Kidney epithelial cell (primary cell): ENCODE measurements at regions not wholly inside any gene's neighbourhood (a gene's known extent, or its start where the extent isn't known, plus 50 kb on each side); places are given as distances from the start of the nearest gene placed in this dataset.

Source experiments
- DNase-seq: peaks from one replicate; pipeline ENCODE4 v3.0.0-alpha.2; 2010; ENCODE audit warnings: low read depth
- H3K27me3 ChIP-seq: 2 replicates; pipeline ENCODE4 v1.6.0; 2011; ENCODE audit warnings: low read length; ENCODE audit not compliant: control insufficient read depth, insufficient read depth
- H3K36me3 ChIP-seq: 2 replicates; pipeline ENCODE4 v1.5.1; 2011; ENCODE audit warnings: low read length; ENCODE audit not compliant: control insufficient read depth, insufficient read depth
- H3K4me3 ChIP-seq: 2 replicates; pipeline ENCODE4 v1.5.1; 2011; ENCODE audit warnings: low read depth, mild to moderate bottlenecking, control low read depth, low read length
- CTCF ChIP-seq: IDR thresholded peaks from 2 replicates; pipeline ENCODE4 v1.5.1; 2011; ENCODE audit warnings: mild to moderate bottlenecking, moderate library complexity, low read length, control low read depth, inconsistent platforms; ENCODE audit not compliant: insufficient read depth, poor library complexity, severe bottlenecking

- no peaks in the 10 kb centered on the region for H3K27me3 ChIP-seq
- DNase-seq, result no peak
- TF ChIP-seq CTCF, result no peak
- no peak overlapping the region for H3K4me3 ChIP-seq
- no peaks in the 10 kb centered on the region for H3K36me3 ChIP-seq
Measured at GRCh38 chr7:46463170-46463569, 542.1 kb upstream of the IGFBP3 start.

DNA sequence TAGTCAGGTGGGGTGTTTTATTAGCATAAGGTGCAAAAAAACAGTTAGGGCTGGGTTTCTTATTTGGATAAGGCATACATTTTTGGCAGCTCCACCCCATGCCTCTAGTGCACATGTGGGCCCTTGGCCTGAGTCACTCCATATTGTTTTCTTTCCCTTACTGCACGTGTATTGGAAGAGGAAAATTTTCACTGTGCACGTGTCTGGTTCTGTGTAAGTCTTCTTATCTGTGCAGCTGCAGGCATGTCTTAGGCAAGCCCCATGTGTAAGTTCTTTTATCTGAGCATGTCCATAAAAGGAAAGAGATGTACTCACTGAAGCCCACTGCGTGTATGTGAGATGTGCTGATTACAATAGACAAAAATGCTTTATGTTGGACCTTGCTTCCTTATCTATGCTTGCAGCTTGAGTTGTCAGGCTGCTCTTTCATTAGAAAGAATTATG lies 540.3 kb upstream of the IGFBP3 start:
- H3K36me3 ChIP-seq, result no peaks in the 10 kb centered on the region
- H3K27me3 ChIP-seq, result no peaks in the 10 kb centered on the region
- no peak for TF ChIP-seq CTCF
- DNase-seq, result no peak
- no peak overlapping the region for H3K4me3 ChIP-seq

GRCh38 chr7:46459942-46460341 lies 538.9 kb upstream of the IGFBP3 start:
- TF ChIP-seq CTCF, result no peak
- no peak for DNase-seq
- H3K36me3 ChIP-seq, result no peaks in the 10 kb centered on the region
- no peaks in the 10 kb centered on the region for H3K27me3 ChIP-seq
- no peak overlapping the region for H3K4me3 ChIP-seq

DNA sequence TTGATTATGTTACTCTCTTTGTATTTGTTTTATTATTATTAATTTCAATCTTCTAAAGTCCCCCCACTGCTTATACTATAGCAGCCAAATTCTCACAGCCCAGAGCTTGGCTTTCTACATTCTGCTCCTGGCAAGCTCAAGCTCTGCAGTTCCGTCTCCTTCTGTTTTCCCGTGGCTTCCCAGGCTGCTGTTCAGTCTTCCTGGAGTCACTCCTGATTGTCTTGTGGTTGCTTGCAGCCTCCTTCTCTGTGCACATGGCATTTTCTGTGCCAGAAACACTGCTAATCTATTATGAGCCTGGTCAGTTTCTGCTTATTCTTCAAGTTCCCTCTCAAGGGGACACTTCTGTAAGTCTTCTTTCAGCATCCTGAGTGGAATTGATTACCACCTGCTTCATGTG lies 533.7 kb upstream of the IGFBP3 start:
- no peaks in the 10 kb centered on the region for H3K36me3 ChIP-seq
- no peaks in the 10 kb centered on the region for H3K27me3 ChIP-seq
- DNase-seq, result no peak
- H3K4me3 ChIP-seq, result no peak overlapping the region
- no peak for TF ChIP-seq CTCF

- Histone ChIP-seq H3K36me3 (no peaks in the 10 kb centered on the region), H3K27me3 (no peaks in the 10 kb centered on the region), H3K4me3 (no peak overlapping the region)
- TF ChIP-seq CTCF, result no peak
- DNase-seq, result no peak
Measured at GRCh38 chr7:46452561-46453135, 531.6 kb upstream of the IGFBP3 start.

- H3K36me3 ChIP-seq, result no peaks in the 10 kb centered on the region
- no peaks in the 10 kb centered on the region for H3K27me3 ChIP-seq
- TF ChIP-seq CTCF, result no peak
- DNase-seq, result no peak
- no peak overlapping the region for H3K4me3 ChIP-seq
Measured at GRCh38 chr7:46451846-46452245, 530.8 kb upstream of the IGFBP3 start.
